Spleen (tissue), 11 donors: ENCODE measurements at regions not wholly inside any gene's neighbourhood (a gene's known extent, or its start where the extent isn't known, plus 50 kb on each side); places are given as distances from the start of the nearest gene placed in this dataset.
A peak's percentile ranks its signal among the peaks of the same experiment; 100 is the strongest.

Experiments used
- DNase-seq: peaks from one replicate; pipeline ENCODE4 v3.0.0-alpha.2; 2020
- H3K27ac ChIP-seq, 8 donors: fragments of 200-600 bp; sonication (generic) in 7 of 8; 1 replicate in 4 of 8; 2 replicates in 4 of 8; pipeline versions ENCODE4 v1.5.0 to v1.8.0; 2016 to 2021; ENCODE audit warnings: inconsistent platforms in 4 of 8, mild to moderate bottlenecking in 4 of 8, moderate library complexity in 1 of 8
- H3K27me3 ChIP-seq, 7 donors: fragments of 200-600 bp; sonication (generic) in 6 of 7; replicated peaks in 1 of 7; 1 replicate in 4 of 7; 2 replicates in 3 of 7; pipeline versions ENCODE4 v1.5.0 to v1.8.0; 2016 to 2021; ENCODE audit warnings: inconsistent platforms in 3 of 7, mild to moderate bottlenecking in 1 of 7
- H3K36me3 ChIP-seq, 6 donors: fragments of 200-600 bp; sonication (generic) in 5 of 6; 1 replicate in 4 of 6; 2 replicates in 2 of 6; pipeline versions ENCODE4 v1.5.0 to v1.8.0; 2016 to 2021; ENCODE audit warnings: inconsistent platforms in 2 of 6
- H3K4me1 ChIP-seq, 6 donors: fragments of 200-600 bp; sonication (generic) in 5 of 6; 1 replicate in 3 of 6; 2 replicates in 3 of 6; pipeline versions ENCODE4 v1.5.0 to v1.8.0; 2016 to 2021; ENCODE audit warnings: inconsistent platforms in 3 of 6
- H3K4me3 ChIP-seq, 8 donors: fragments of 200-600 bp; sonication (generic) in 7 of 8; 1 replicate in 4 of 8; 2 replicates in 4 of 8; pipeline versions ENCODE4 v1.5.0 to v1.8.0; 2016 to 2021; ENCODE audit warnings: inconsistent platforms in 4 of 8, mild to moderate bottlenecking in 4 of 8, moderate library complexity in 2 of 8
- H3K9me3 ChIP-seq, 8 donors: fragments of 200-600 bp; sonication (generic) in 7 of 8; 1 replicate in 4 of 8; 2 replicates in 4 of 8; pipeline versions ENCODE4 v1.5.0 to v1.8.0; 2016 to 2021; ENCODE audit warnings: inconsistent platforms in 4 of 8
- POLR2A ChIP-seq, 3 donors: fragments of 450-650 bp; IDR thresholded peaks; one replicate each; pipeline ENCODE4 v1.5.1; 2017; ENCODE audit warnings: antibody characterized with exemption in 3 of 3, mild to moderate bottlenecking in 1 of 3
- POLR2AphosphoS5 ChIP-seq, 3 donors: sonication (generic); formaldehyde crosslinking; IDR thresholded peaks; one replicate each; pipeline ENCODE4 v1.5.1; 2017; ENCODE audit warnings: antibody characterized with exemption in 3 of 3
- WGBS, 5 donors: extraction: QIAGEN DNeasy Blood & Tissue Kit in 3 of 5; methylation state at CpG; one replicate each; pipeline versions ENCODE4 v1.1.5 to v1.1.7; 2013 to 2018; 5-methylcytosine and 5-hydroxymethylcytosine counted together
- intact Hi-C: fragments of 100-400 bp; cut with DNase I; formaldehyde crosslinking; loops from one replicate; pipeline ENCODE4 v1.15.0; 2023; ENCODE audit warnings: low total_unique reads
- TF ChIP-seq, protein P1 (sequence below), 11 experiments: fragments of 200-600 bp in 7 of 11; fragments of 450-650 bp in 4 of 11; sonication (generic) in 4 of 11; IDR thresholded peaks in 8 of 11; conservative IDR thresholded peaks in 3 of 11; 1 replicate in 7 of 11; 2 replicates in 4 of 11; pipeline versions ENCODE4 v1.4.0 to v1.8.0; 2016 to 2021; ENCODE audit warnings: antibody characterized with exemption in 11 of 11, inconsistent platforms in 4 of 11, mild to moderate bottlenecking in 1 of 11
- donor health status: healthy with polysubstance abuse.
- donor health status: DM: no; HTN: no; CAD: no; lungs with moderate emphysema.
- donor health status: DM: no; HTN: no; CAD: no.
- donor health status: Bipolar disorder and iron deficiency.
- donor health status: healthy.
- donor health status: DM: no; HTN: no; CAD: no.
- donor health status: DM: yes; HTN: yes; CAD: no.

GRCh38 chr6:169907419-169908115 lies 156.1 kb downstream of the ERMARD start:
- intact Hi-C loops: no loop called here
- no peaks in the 10 kb centered on the region for H3K9me3 ChIP-seq

GRCh38 chr6:169906688-169907418 lies 155.4 kb downstream of the ERMARD start:
- Histone ChIP-seq H3K9me3 (no peaks in the 10 kb centered on the region), H3K27me3 (peaks cover 0 to 47% (median 0%) of the 10 kb centered on the region in 7 donors), H3K36me3 (no peaks in the 10 kb centered on the region), H3K27ac (no peak overlapping the region), H3K4me1 (peaks cover 4 to 32% (median 23%) of the 10 kb centered on the region in 6 donors), H3K4me3 (no peak overlapping the region)
- no peak for DNase-seq
- intact Hi-C loops: no loop called here
- TF ChIP-seq POLR2AphosphoS5 (IDR thresholded peaks at IDR 0.05) (peak in 2 of 3 donors; percentile 11 to 56), POLR2A (IDR thresholded peaks at IDR 0.05) (no peak)
- WGBS, 5 donors: 72 to 86% (median 73%) methylated on average over 7 to 13 of the region's 13 CpGs

More at GRCh38 chr6:169907419-169908115, 156.1 kb downstream of the ERMARD start:
- Histone ChIP-seq H3K4me1 (peaks cover 4 to 32% (median 23%) of the 10 kb centered on the region in 6 donors), H3K36me3 (no peaks in the 10 kb centered on the region), H3K27ac (no peak overlapping the region), H3K4me3 (no peak overlapping the region), H3K27me3 (peaks cover 0 to 49% (median 0%) of the 10 kb centered on the region in 7 donors)
- 56 to 78% (median 68%) methylated on average over 8 to 9 of the region's 9 CpGs for WGBS, 5 donors
- no peak for DNase-seq
- TF ChIP-seq, protein P1, sequence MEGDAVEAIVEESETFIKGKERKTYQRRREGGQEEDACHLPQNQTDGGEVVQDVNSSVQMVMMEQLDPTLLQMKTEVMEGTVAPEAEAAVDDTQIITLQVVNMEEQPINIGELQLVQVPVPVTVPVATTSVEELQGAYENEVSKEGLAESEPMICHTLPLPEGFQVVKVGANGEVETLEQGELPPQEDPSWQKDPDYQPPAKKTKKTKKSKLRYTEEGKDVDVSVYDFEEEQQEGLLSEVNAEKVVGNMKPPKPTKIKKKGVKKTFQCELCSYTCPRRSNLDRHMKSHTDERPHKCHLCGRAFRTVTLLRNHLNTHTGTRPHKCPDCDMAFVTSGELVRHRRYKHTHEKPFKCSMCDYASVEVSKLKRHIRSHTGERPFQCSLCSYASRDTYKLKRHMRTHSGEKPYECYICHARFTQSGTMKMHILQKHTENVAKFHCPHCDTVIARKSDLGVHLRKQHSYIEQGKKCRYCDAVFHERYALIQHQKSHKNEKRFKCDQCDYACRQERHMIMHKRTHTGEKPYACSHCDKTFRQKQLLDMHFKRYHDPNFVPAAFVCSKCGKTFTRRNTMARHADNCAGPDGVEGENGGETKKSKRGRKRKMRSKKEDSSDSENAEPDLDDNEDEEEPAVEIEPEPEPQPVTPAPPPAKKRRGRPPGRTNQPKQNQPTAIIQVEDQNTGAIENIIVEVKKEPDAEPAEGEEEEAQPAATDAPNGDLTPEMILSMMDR (IDR thresholded peaks at IDR 0.05 in 8 of 11, conservative IDR thresholded peaks at IDR 0.05 in 3 of 11): no peak
- no peak for TF ChIP-seq POLR2A (IDR thresholded peaks at IDR 0.05)
- no peak for TF ChIP-seq POLR2AphosphoS5 (IDR thresholded peaks at IDR 0.05)

DNA sequence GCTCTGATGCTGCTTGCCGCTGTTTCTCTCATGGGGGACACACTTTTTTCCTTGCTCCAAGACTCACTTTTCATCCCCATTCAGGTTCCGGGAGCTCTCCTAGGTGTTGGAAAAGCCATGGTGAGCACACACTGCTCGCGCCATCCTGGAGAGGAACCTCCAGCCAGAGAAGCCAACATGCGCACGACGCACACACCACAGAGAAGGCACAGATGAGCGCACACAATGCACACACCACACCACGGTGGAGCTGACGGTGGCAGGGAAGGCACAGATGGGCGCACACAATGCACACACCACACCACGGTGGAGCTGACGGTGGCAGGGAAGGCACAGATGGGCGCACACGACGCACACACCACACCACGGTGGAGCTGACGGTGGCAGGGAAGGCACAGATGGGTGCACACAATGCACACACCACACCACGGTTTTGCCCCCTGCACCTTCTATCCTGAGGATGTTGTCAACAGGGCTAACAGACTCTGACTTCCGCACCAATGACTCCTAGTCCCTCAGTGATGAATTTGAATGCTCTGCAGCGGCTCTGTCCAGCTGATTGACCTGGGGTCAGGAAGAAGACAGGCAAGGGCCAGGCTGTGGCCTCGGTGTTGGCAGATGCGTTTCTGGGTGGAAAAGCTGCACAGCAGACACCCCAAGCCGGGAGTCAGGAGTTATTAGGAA lies 154.7 kb downstream of the ERMARD start:
- no peaks in the 10 kb centered on the region for H3K36me3 ChIP-seq
- WGBS, 5 donors: 52 to 78% (median 63%) methylated on average over 11 to 24 of the region's 24 CpGs
- intact Hi-C loops: no loop called here
- H3K9me3 ChIP-seq: no peaks in the 10 kb centered on the region
- peaks cover 0 to 40% (median 0%) of the 10 kb centered on the region in 7 donors for H3K27me3 ChIP-seq
- no peak overlapping the region for H3K4me3 ChIP-seq
- TF ChIP-seq POLR2A (IDR thresholded peaks at IDR 0.05) (no peak), POLR2AphosphoS5 (IDR thresholded peaks at IDR 0.05) (no peak)
- TF ChIP-seq, protein P1 (IDR thresholded peaks at IDR 0.05 in 8 of 11, conservative IDR thresholded peaks at IDR 0.05 in 3 of 11): no peak
- no peak overlapping the region for H3K27ac ChIP-seq
- no peak for DNase-seq
- H3K4me1 ChIP-seq: peaks cover 4 to 32% (median 23%) of the 10 kb centered on the region in 6 donors

GRCh38 chr6:169905041-169905807 lies 153.8 kb downstream of the ERMARD start:
- 62 to 77% (median 72%) methylated on average over 18 to 20 of the region's 20 CpGs for WGBS, 5 donors
- intact Hi-C loops: no loop called here
- DNase-seq: no peak
- Histone ChIP-seq H3K9me3 (no peaks in the 10 kb centered on the region), H3K4me1 (peaks cover 4 to 32% (median 23%) of the 10 kb centered on the region in 6 donors), H3K27ac (no peak overlapping the region), H3K4me3 (no peak overlapping the region), H3K36me3 (no peaks in the 10 kb centered on the region), H3K27me3 (peaks cover 0 to 39% (median 0%) of the 10 kb centered on the region in 7 donors)
- TF ChIP-seq POLR2A (IDR thresholded peaks at IDR 0.05): no peak
- peak; percentile 7 to 64 (median 22) for TF ChIP-seq POLR2AphosphoS5 (IDR thresholded peaks at IDR 0.05)
